ENCODE measurements at regions not wholly inside any gene's neighbourhood (a gene's known extent, or its start where the extent isn't known, plus 50 kb on each side); places are given as distances from the start of the nearest gene placed in this dataset.

DNA sequence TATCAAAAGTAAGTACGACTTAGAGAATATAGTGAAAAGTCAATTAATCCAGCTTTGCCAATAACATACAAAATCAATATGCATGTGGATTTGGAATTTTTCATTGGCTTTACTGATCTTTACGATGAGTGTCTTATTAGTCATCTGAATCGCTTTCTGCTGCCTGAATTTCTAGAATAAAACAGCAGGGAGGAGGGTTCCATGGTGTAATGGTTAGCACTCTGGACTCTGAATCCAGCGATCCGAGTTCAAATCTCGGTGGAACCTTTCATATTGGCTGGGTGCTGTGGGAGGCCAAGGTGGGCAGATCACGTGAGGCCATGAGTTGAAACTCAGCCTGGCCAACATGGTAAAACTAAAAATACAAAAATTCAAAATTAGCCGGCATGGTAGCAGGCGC is 448.8 kb downstream of the RNF144B start:
- Histone ChIP-seq H3K27ac (ENCODE audit: low read length) (no peak overlapping the region), H3K9me3 (ENCODE audit: insufficient read depth, low read length, severe bottlenecking) (no peaks in the 10 kb centered on the region), H3K36me3 (ENCODE audit: insufficient read depth, low read length) (no peaks in the 10 kb centered on the region), H3K79me2 (ENCODE audit: insufficient read depth, low read length) (no peaks in the 10 kb centered on the region), H3K4me2 (ENCODE audit: insufficient read depth, low read length) (no peak overlapping the region), H3K4me1 (ENCODE audit: insufficient read depth, low read length) (no peaks in the 10 kb centered on the region), H4K20me1 (ENCODE audit: insufficient read depth, low read length) (no peaks in the 10 kb centered on the region), H2AFZ (ENCODE audit: low read depth, low read length) (no peak overlapping the region), H3K4me3 (ENCODE audit: low read depth in 1 of 2, low read length in 2 of 2) (no peak overlapping the region), H3K27me3 (ENCODE audit: insufficient read depth, low read length, poor library complexity) (no peaks in the 10 kb centered on the region), H3K9ac (ENCODE audit: low read depth, low read length) (no peak overlapping the region)
- ATAC-seq (ENCODE audit: insufficient read depth, low read depth) (no peak), DNase-seq (no peak)
- TF ChIP-seq CTCF (IDR thresholded peaks at IDR 0.05; ENCODE audit: borderline replicate concordance, extremely low read depth, low read length, poor library complexity, severe bottlenecking) (no peak), EZH2 (IDR thresholded peaks at IDR 0.05; ENCODE audit: borderline replicate concordance, low read depth, low read length, severe bottlenecking) (no peak)

DNA sequence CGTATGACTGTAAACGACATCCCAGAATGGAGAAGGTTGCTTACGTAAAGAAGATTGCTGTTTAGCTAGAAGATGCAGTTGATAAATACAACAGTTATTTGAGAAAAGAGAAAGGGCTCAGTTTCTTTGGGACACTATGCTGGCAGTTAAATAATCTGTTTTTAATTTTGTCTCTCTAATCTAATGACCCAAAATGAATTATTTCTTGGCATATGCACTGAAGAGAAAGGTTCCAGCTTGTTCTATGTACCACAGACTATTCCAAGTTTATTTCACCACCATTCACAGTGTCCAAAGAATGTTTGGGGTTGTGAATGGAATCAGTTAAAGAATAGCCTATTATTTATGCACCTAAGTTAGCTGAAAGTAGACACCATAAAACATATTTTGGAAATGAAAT is 449.9 kb downstream of the RNF144B start:
- no peaks in the 10 kb centered on the region for H3K9me3 ChIP-seq (ENCODE audit: insufficient read depth, low read length, severe bottlenecking)
- no peak overlapping the region for H3K4me2 ChIP-seq (ENCODE audit: insufficient read depth, low read length)
- no peak for TF ChIP-seq CTCF (IDR thresholded peaks at IDR 0.05; ENCODE audit: borderline replicate concordance, extremely low read depth, low read length, poor library complexity, severe bottlenecking)
- no peaks in the 10 kb centered on the region for H3K27me3 ChIP-seq (ENCODE audit: insufficient read depth, low read length, poor library complexity)
- no peak overlapping the region for H3K9ac ChIP-seq (ENCODE audit: low read depth, low read length)
- DNase-seq (no peak), ATAC-seq (ENCODE audit: insufficient read depth, low read depth) (no peak)
- no peak overlapping the region for H3K27ac ChIP-seq (ENCODE audit: low read length)
- no peaks in the 10 kb centered on the region for H3K36me3 ChIP-seq (ENCODE audit: insufficient read depth, low read length)
- no peaks in the 10 kb centered on the region for H4K20me1 ChIP-seq (ENCODE audit: insufficient read depth, low read length)
- no peaks in the 10 kb centered on the region for H3K4me1 ChIP-seq (ENCODE audit: insufficient read depth, low read length)
- no peak overlapping the region for H2AFZ ChIP-seq (ENCODE audit: low read depth, low read length)
- H3K4me3 ChIP-seq (ENCODE audit: low read depth in 1 of 2, low read length in 2 of 2) = no peak overlapping the region
- H3K79me2 ChIP-seq (ENCODE audit: insufficient read depth, low read length) = no peaks in the 10 kb centered on the region

DNA sequence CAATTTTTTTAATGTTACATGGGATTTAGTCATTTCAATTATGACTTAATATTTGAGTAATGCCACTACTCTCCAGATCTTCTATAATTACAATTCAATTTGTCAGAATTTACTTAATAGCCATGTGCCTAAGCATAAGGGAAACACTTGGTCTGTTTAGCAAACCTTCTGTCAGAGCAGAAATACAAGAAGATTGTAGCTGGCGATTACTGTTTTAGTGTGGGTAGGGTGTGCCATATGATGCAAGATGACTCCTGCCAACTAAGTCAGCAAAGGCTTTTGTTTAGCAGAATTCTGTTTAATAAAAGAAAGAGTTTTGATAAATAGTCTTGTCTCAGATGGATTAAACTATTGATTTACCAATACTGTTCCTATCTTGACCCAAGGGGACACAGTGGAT is 455.4 kb downstream of the RNF144B start:
- TF ChIP-seq CTCF (IDR thresholded peaks at IDR 0.05; ENCODE audit: borderline replicate concordance, extremely low read depth, low read length, poor library complexity, severe bottlenecking) (no peak), EZH2 (IDR thresholded peaks at IDR 0.05; ENCODE audit: borderline replicate concordance, low read depth, low read length, severe bottlenecking) (no peak)
- H3K9me3 ChIP-seq (ENCODE audit: insufficient read depth, low read length, severe bottlenecking) = no peaks in the 10 kb centered on the region
- no peaks in the 10 kb centered on the region for H3K36me3 ChIP-seq (ENCODE audit: insufficient read depth, low read length)
- H2AFZ ChIP-seq (ENCODE audit: low read depth, low read length) = no peak overlapping the region
- H3K27me3 ChIP-seq (ENCODE audit: insufficient read depth, low read length, poor library complexity) = no peaks in the 10 kb centered on the region
- H3K4me2 ChIP-seq (ENCODE audit: insufficient read depth, low read length) = no peak overlapping the region
- H3K4me1 ChIP-seq (ENCODE audit: insufficient read depth, low read length) = no peaks in the 10 kb centered on the region
- no peaks in the 10 kb centered on the region for H3K79me2 ChIP-seq (ENCODE audit: insufficient read depth, low read length)
- DNase-seq (no peak), ATAC-seq (ENCODE audit: insufficient read depth, low read depth) (no peak)
- no peak overlapping the region for H3K4me3 ChIP-seq (ENCODE audit: low read depth in 1 of 2, low read length in 2 of 2)
- H4K20me1 ChIP-seq (ENCODE audit: insufficient read depth, low read length) = no peaks in the 10 kb centered on the region
- H3K27ac ChIP-seq (ENCODE audit: low read length) = no peak overlapping the region
- H3K9ac ChIP-seq (ENCODE audit: low read depth, low read length) = no peak overlapping the region

DNA sequence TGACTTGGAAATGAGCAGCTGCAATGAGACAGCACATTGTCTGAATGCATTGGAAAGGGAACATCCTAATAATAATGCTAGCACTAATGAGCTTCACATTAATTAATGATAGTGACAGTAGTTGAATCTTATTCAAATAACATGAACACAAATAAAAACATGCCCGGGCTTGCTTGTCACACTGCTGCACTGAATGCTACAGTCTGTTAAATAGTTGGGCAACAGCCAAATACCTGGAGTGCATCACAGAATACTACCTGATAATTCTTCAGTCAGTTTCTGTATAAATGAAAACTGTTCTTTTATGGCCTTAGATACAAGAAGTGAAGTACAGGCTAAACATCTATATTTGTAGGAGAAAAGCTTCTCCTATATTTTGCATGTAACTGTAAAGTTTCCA is 458.7 kb downstream of the RNF144B start:
- Histone ChIP-seq H3K4me3 (ENCODE audit: low read depth in 1 of 2, low read length in 2 of 2) (no peak overlapping the region), H3K79me2 (ENCODE audit: insufficient read depth, low read length) (no peaks in the 10 kb centered on the region), H3K27ac (ENCODE audit: low read length) (no peak overlapping the region), H4K20me1 (ENCODE audit: insufficient read depth, low read length) (no peaks in the 10 kb centered on the region), H3K9ac (ENCODE audit: low read depth, low read length) (no peak overlapping the region), H3K4me1 (ENCODE audit: insufficient read depth, low read length) (no peaks in the 10 kb centered on the region), H3K9me3 (ENCODE audit: insufficient read depth, low read length, severe bottlenecking) (no peaks in the 10 kb centered on the region), H3K36me3 (ENCODE audit: insufficient read depth, low read length) (no peaks in the 10 kb centered on the region), H3K27me3 (ENCODE audit: insufficient read depth, low read length, poor library complexity) (no peaks in the 10 kb centered on the region), H2AFZ (ENCODE audit: low read depth, low read length) (no peak overlapping the region), H3K4me2 (ENCODE audit: insufficient read depth, low read length) (no peak overlapping the region)
- ATAC-seq (ENCODE audit: insufficient read depth, low read depth) (no peak), DNase-seq (no peak)
- TF ChIP-seq EZH2 (IDR thresholded peaks at IDR 0.05; ENCODE audit: borderline replicate concordance, low read depth, low read length, severe bottlenecking) (no peak), CTCF (IDR thresholded peaks at IDR 0.05; ENCODE audit: borderline replicate concordance, extremely low read depth, low read length, poor library complexity, severe bottlenecking) (no peak)
